A673 (cell line): ENCODE measurements at regions not wholly inside any gene's neighbourhood (a gene's known extent, or its start where the extent isn't known, plus 50 kb on each side); places are given as distances from the start of the nearest gene placed in this dataset.

Experiments
- BruUV-seq: library from RNA; stranded (reverse); fragments of 400-500 nt; replicated peaks from 2 replicates; lab custom pipeline; 2021; lab: Mats Ljungman, UMichigan
- CTCF ChIA-PET: fragments of 300-600 bp; sonication (Branson Sonifier 250); formaldehyde crosslinking; loops from one replicate; lab custom pipeline; 2022; ENCODE audit warnings: antibody characterized with exemption; lab: Charles Lee
- POLR2A ChIA-PET: fragments of 300-600 bp; sonication (Branson Sonifier 250); formaldehyde crosslinking; loops from one replicate; lab custom pipeline; 2022; ENCODE audit warnings: antibody characterized with exemption; ENCODE audit not compliant: low non-redundant PET; lab: Charles Lee
- DNase-seq: peaks from one replicate; pipeline ENCODE4 v3.0.0-alpha.2; 2015; ENCODE audit warnings: low spot score
- H3K27ac ChIP-seq: fragments of 200-600 bp; sonication (generic); 2 replicates; pipeline ENCODE4 v1.5.1; 2016; ENCODE audit warnings: mixed run types, low read depth, mild to moderate bottlenecking, mixed read lengths, antibody characterized with exemption, low read length; ENCODE audit not compliant: poor library complexity, severe bottlenecking
- H3K27me3 ChIP-seq: fragments of 200-600 bp; sonication (generic); replicated peaks from 2 replicates; pipeline ENCODE4 v1.6.1; 2017; ENCODE audit warnings: mixed run types, low read depth, mild to moderate bottlenecking, mixed read lengths, antibody characterized with exemption, low read length; ENCODE audit not compliant: insufficient read depth, poor library complexity
- H3K36me3 ChIP-seq: fragments of 200-600 bp; sonication (generic); 2 replicates; pipeline ENCODE4 v1.6.1; 2016; ENCODE audit warnings: mixed run types, mild to moderate bottlenecking, mixed read lengths, antibody characterized with exemption, low read length; ENCODE audit not compliant: insufficient read depth, poor library complexity, severe bottlenecking
- H3K4me1 ChIP-seq: fragments of 200-600 bp; sonication (generic); 2 replicates; pipeline ENCODE4 v1.6.1; 2017; ENCODE audit warnings: mixed run types, mild to moderate bottlenecking, mixed read lengths, antibody characterized with exemption, low read length; ENCODE audit not compliant: insufficient read depth, poor library complexity, severe bottlenecking
- H3K4me3 ChIP-seq: fragments of 200-600 bp; sonication (generic); 2 replicates; pipeline ENCODE4 v1.5.1; 2016; ENCODE audit warnings: low read depth, mixed run types, mild to moderate bottlenecking, mixed read lengths, low read length; ENCODE audit not compliant: poor library complexity, severe bottlenecking
- H3K9me3 ChIP-seq: fragments of 200-600 bp; sonication (generic); 2 replicates; pipeline ENCODE4 v1.6.1; 2016; ENCODE audit warnings: mixed run types, low read depth, mild to moderate bottlenecking, mixed read lengths, antibody characterized with exemption, low read length; ENCODE audit not compliant: poor library complexity, severe bottlenecking
- CTCF ChIP-seq: fragments of 300-800, 200-600 bp; sonication (generic); conservative IDR thresholded peaks from 2 replicates; pipeline ENCODE4 v1.5.1; 2017; ENCODE audit warnings: low read depth, mild to moderate bottlenecking, antibody characterized with exemption, low read length, moderate library complexity, mixed read lengths
- EZH2 ChIP-seq: fragments of 200-600 bp; sonication (generic); IDR thresholded peaks from 2 replicates; pipeline ENCODE4 v1.6.1; 2017; ENCODE audit warnings: borderline replicate concordance, low read depth, mild to moderate bottlenecking, mixed read lengths, antibody characterized with exemption, low read length; ENCODE audit not compliant: poor library complexity, severe bottlenecking
- intact Hi-C: fragments of 100-400 bp; cut with micrococcal nuclease; formaldehyde crosslinking; loops from one replicate; pipeline ENCODE4 v1.10.0; 2022; ENCODE audit not compliant: unreplicated experiment

GRCh38 chr13:46490129-46490528 lies 62.8 kb upstream of the LRCH1 start:
- Histone ChIP-seq H3K36me3 (no peaks in the 10 kb centered on the region), H3K27me3 (no peaks in the 10 kb centered on the region), H3K9me3 (peaks cover 11% of the 10 kb centered on the region), H3K4me1 (peaks cover 17% of the 10 kb centered on the region), H3K27ac (no peak overlapping the region), H3K4me3 (no peak overlapping the region)
- intact Hi-C loops, result no loop called here
- no peak for TF ChIP-seq EZH2
- TF ChIP-seq CTCF, result no peak
- no TSS peak for BruUV-seq
- no peak for DNase-seq
- POLR2A ChIA-PET, result no interaction called here
- CTCF ChIA-PET, result no interaction called here

GRCh38 chr13:46489586-46490023 lies 63.4 kb upstream of the LRCH1 start:
- H3K27ac ChIP-seq, result no peak overlapping the region
- intact Hi-C loops, result no loop called here
- no TSS peak for BruUV-seq

GRCh38 chr13:46487748-46488147 lies 65.2 kb upstream of the LRCH1 start:
- no peaks in the 10 kb centered on the region for H3K27me3 ChIP-seq
- CTCF ChIA-PET, result interaction anchor here (0.5 to 1.0 kb wide), 4 partner anchors 18 to 233 kb away, joined by 3 to 6 read pairs (median 3); no protein-coding TSS in a partner anchor
- no peak overlapping the region for H3K27ac ChIP-seq
- DNase-seq, result no peak
- H3K4me1 ChIP-seq, result peaks cover 17% of the 10 kb centered on the region
- POLR2A ChIA-PET, result no interaction called here
- H3K4me3 ChIP-seq, result no peak overlapping the region
- H3K36me3 ChIP-seq, result no peaks in the 10 kb centered on the region
- BruUV-seq, result no TSS peak
- TF ChIP-seq EZH2 (no peak), CTCF (no peak)
- peaks cover 27% of the 10 kb centered on the region for H3K9me3 ChIP-seq
- intact Hi-C loops, result no loop called here

More at GRCh38 chr13:46489586-46490023, 63.4 kb upstream of the LRCH1 start:
- DNase-seq, result peak; percentile 41
- Histone ChIP-seq H3K4me3 (no peak overlapping the region), H3K36me3 (no peaks in the 10 kb centered on the region), H3K4me1 (peaks cover 17% of the 10 kb centered on the region), H3K9me3 (peaks cover 16% of the 10 kb centered on the region), H3K27me3 (no peaks in the 10 kb centered on the region)
- POLR2A ChIA-PET, result no interaction called here
- CTCF ChIA-PET, result no interaction called here
- TF ChIP-seq CTCF, result no peak
- TF ChIP-seq EZH2, result no peak
